Activated naive CD8-positive, alpha-beta T cell (primary cell): ENCODE measurements at regions not wholly inside any gene's neighbourhood (a gene's known extent, or its start where the extent isn't known, plus 50 kb on each side); places are given as distances from the start of the nearest gene placed in this dataset.

Experiments used
- H3K27ac Mint-ChIP-seq: one replicate; pipeline ENCODE4 v1.8.0; 2021; ENCODE audit warnings: mixed read lengths
- H3K27me3 Mint-ChIP-seq: one replicate; pipeline ENCODE4 v1.8.0; 2021; ENCODE audit warnings: mixed read lengths
- H3K36me3 Mint-ChIP-seq: one replicate; pipeline ENCODE4 v1.8.0; 2021; ENCODE audit warnings: mixed read lengths
- H3K4me1 Mint-ChIP-seq: one replicate; pipeline ENCODE4 v1.8.0; 2021; ENCODE audit warnings: low read depth, mixed read lengths
- H3K4me3 Mint-ChIP-seq: one replicate; pipeline ENCODE4 v1.8.0; 2021; ENCODE audit warnings: mild to moderate bottlenecking, mixed read lengths
- H3K9me3 Mint-ChIP-seq: one replicate; pipeline ENCODE4 v1.8.0; 2021; ENCODE audit warnings: low read depth, mixed read lengths

- Mint-ChIP-seq H3K9me3 (peaks cover 4% of the 10 kb centered on the region), H3K27ac (no peak overlapping the region), H3K4me1 (no peaks in the 10 kb centered on the region), H3K4me3 (no peak overlapping the region), H3K27me3 (no peaks in the 10 kb centered on the region), H3K36me3 (no peaks in the 10 kb centered on the region)
These were observed 311.8 kb upstream of the POM121L12 start for GRCh38 chr7:52723606-52724005.

DNA sequence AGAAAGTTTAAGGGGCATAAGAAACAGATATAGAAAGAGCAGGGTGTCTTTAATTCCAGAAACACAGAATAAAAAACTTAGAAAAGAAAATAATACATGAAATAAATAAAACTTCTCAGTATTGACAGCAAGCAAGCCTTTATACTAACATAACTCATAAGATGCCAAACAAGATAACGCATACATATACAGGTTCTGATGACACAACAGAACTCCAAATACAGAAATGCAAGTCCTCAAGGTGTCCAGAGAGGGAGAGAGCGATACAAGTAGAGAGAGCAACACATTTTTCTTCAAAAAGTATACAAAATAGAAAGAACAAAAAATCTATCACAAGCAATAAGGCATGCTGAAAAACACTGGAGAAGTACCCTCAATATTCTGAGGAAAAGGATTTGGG, 314.6 kb upstream of the POM121L12 start:
- peaks cover 4% of the 10 kb centered on the region for H3K9me3 Mint-ChIP-seq
- no peaks in the 10 kb centered on the region for H3K4me1 Mint-ChIP-seq
- no peak overlapping the region for H3K27ac Mint-ChIP-seq
- H3K36me3 Mint-ChIP-seq, result no peaks in the 10 kb centered on the region
- H3K27me3 Mint-ChIP-seq, result no peaks in the 10 kb centered on the region
- no peak overlapping the region for H3K4me3 Mint-ChIP-seq

DNA sequence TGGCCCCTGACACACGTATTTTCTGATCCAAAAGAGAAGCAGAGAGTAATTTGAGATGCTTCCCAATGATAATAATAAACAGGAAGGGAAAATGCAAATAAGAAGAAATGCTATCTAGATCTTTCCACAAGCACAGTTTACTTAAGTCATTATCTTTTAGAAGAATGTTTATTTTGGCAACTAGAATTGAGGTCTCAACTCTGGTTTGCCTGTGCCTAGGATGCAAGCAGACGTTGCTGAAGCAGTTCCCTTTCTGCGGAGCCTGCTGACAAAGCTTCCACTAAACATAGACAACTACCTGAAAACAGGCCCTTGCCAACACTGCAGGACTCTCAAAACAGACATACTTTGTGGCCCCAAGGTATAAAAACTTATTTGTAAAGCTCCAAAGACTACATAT, 315.8 kb upstream of the POM121L12 start:
- Mint-ChIP-seq H3K36me3 (no peaks in the 10 kb centered on the region), H3K27ac (no peak overlapping the region), H3K9me3 (peaks cover 2% of the 10 kb centered on the region), H3K27me3 (no peaks in the 10 kb centered on the region), H3K4me3 (no peak overlapping the region), H3K4me1 (no peaks in the 10 kb centered on the region)

GRCh38 chr7:52715701-52716100, 319.7 kb upstream of the POM121L12 start:
- Mint-ChIP-seq H3K27ac (no peak overlapping the region), H3K4me3 (no peak overlapping the region), H3K36me3 (no peaks in the 10 kb centered on the region), H3K4me1 (no peaks in the 10 kb centered on the region), H3K27me3 (no peaks in the 10 kb centered on the region), H3K9me3 (peaks cover 13% of the 10 kb centered on the region)

DNA sequence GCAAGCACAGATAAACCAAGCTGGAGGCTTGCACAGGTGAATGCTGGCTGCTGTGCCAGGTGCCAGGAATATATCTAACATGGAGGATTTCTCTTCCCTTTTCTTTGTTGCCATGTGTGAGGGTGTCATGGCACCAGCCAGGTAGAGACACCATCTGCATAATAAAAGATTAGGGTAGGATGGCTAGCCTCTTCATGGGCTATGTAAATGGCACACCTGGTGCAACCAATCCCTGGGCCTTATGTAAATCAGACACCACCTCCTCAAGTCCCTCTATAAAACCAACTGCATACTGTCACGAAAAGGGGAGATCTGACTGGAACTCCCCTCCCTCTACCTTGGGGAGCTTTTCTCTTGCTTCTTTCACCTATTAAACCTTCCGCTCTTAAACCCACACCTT, 322.5 kb upstream of the POM121L12 start:
- no peaks in the 10 kb centered on the region for H3K4me1 Mint-ChIP-seq
- peaks cover 14% of the 10 kb centered on the region for H3K9me3 Mint-ChIP-seq
- H3K36me3 Mint-ChIP-seq, result no peaks in the 10 kb centered on the region
- no peak overlapping the region for H3K27ac Mint-ChIP-seq
- no peak overlapping the region for H3K4me3 Mint-ChIP-seq
- H3K27me3 Mint-ChIP-seq, result no peaks in the 10 kb centered on the region

GRCh38 chr7:52711951-52712350, 323.5 kb upstream of the POM121L12 start:
- peaks cover 14% of the 10 kb centered on the region for H3K9me3 Mint-ChIP-seq
- H3K36me3 Mint-ChIP-seq, result no peaks in the 10 kb centered on the region
- H3K27me3 Mint-ChIP-seq, result no peaks in the 10 kb centered on the region
- no peaks in the 10 kb centered on the region for H3K4me1 Mint-ChIP-seq
- no peak overlapping the region for H3K4me3 Mint-ChIP-seq
- H3K27ac Mint-ChIP-seq, result no peak overlapping the region

DNA sequence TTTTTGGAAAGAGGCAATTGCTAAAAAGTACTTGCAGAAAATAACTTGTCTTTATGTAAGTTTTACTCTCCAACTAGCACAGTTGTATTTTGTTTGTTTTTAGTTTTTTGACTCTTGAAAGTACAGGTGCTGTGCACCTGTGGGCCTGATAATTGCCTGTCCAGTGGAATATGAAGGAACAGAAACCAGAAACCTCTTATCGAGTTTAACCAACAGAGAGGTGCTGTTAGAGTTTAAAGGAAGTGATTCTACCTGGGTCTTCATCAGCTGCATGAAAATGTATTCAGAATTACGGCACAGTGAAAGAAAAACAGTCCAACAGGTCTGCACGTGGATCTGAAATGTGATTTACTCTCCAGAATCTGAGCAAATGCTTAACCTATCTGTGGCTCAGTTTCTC, 326.6 kb upstream of the POM121L12 start:
- Mint-ChIP-seq H3K9me3 (peaks cover 14% of the 10 kb centered on the region), H3K27me3 (no peaks in the 10 kb centered on the region), H3K27ac (no peak overlapping the region), H3K4me1 (no peaks in the 10 kb centered on the region), H3K36me3 (no peaks in the 10 kb centered on the region), H3K4me3 (no peak overlapping the region)

- Mint-ChIP-seq H3K27ac (no peak overlapping the region), H3K9me3 (peaks cover 1% of the 10 kb centered on the region), H3K36me3 (no peaks in the 10 kb centered on the region), H3K27me3 (no peaks in the 10 kb centered on the region), H3K4me3 (no peak overlapping the region), H3K4me1 (no peaks in the 10 kb centered on the region)
These were observed 329.7 kb upstream of the POM121L12 start for GRCh38 chr7:52705768-52706167.

DNA sequence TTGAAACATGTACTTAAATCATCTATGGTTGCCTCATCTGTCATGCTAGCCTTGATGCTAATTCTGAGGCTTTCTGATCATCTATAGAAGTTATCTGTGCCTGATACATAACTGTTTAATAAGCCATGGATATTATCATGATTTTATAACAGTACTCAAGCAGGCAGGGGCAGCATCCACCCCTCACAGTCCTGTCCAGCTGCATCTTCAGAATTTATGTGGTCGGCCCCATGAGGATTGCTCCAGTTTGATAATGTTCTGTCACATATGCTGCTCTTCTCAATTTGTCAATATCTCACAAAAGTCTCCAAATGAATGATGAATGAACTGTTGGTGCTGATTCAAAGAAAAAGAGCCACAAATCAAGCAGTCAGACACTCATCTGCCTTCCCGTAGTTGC, 335.1 kb upstream of the POM121L12 start:
- H3K9me3 Mint-ChIP-seq, result no peaks in the 10 kb centered on the region
- H3K36me3 Mint-ChIP-seq, result no peaks in the 10 kb centered on the region
- H3K4me1 Mint-ChIP-seq, result no peaks in the 10 kb centered on the region
- no peak overlapping the region for H3K27ac Mint-ChIP-seq
- no peak overlapping the region for H3K4me3 Mint-ChIP-seq
- H3K27me3 Mint-ChIP-seq, result no peaks in the 10 kb centered on the region

- no peak overlapping the region for H3K27ac Mint-ChIP-seq
- H3K9me3 Mint-ChIP-seq, result no peaks in the 10 kb centered on the region
- H3K4me1 Mint-ChIP-seq, result no peaks in the 10 kb centered on the region
- no peaks in the 10 kb centered on the region for H3K27me3 Mint-ChIP-seq
- H3K4me3 Mint-ChIP-seq, result no peak overlapping the region
- H3K36me3 Mint-ChIP-seq, result no peaks in the 10 kb centered on the region
These were observed 339.3 kb upstream of the POM121L12 start for GRCh38 chr7:52695973-52696595.

DNA sequence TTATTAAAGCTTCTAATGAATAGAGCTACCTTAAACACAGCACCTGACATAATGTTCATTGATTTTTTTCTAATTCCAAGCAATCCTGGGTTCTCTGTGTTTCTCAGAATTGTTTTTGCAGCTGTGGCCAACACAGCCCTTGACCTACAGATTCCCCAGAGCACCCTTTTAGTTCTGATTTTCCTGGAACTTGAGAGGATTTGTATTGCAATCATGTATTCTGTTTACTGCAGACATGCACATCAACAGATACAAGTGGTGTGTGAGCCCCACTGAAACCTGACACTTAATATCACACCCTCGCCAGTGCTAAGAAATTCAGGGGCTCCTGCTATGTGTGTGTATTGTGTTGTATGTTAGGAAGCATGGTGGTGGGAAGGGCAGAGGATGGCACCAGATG, 344.2 kb upstream of the POM121L12 start:
- Mint-ChIP-seq H3K4me1 (no peaks in the 10 kb centered on the region), H3K27me3 (no peaks in the 10 kb centered on the region), H3K27ac (no peak overlapping the region), H3K4me3 (no peak overlapping the region), H3K9me3 (peaks cover 12% of the 10 kb centered on the region), H3K36me3 (no peaks in the 10 kb centered on the region)

GRCh38 chr7:52689912-52690311, 345.5 kb upstream of the POM121L12 start:
- H3K9me3 Mint-ChIP-seq, result peaks cover 12% of the 10 kb centered on the region
- no peak overlapping the region for H3K4me3 Mint-ChIP-seq
- H3K27ac Mint-ChIP-seq, result no peak overlapping the region
- no peaks in the 10 kb centered on the region for H3K4me1 Mint-ChIP-seq
- no peaks in the 10 kb centered on the region for H3K36me3 Mint-ChIP-seq
- H3K27me3 Mint-ChIP-seq, result no peaks in the 10 kb centered on the region

DNA sequence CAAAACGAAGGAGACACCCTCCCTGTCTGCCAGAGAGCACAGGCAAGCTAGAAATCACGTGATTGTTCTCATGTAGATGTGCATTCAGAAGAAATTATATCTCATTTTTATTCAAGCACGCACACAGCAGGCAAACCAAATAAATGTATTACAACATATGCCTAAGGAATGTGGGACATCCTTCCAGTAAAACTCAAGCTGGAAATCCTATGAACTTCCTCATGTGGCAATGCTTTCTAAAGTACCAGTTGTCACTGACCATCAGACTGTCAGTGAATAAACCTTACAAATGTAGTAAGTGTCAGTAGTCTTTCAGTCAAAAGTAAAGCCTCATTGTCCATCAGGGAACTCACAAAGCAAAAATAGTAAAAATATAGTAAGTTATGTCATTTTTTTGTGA, 350.1 kb upstream of the POM121L12 start:
- Mint-ChIP-seq H3K4me1 (no peaks in the 10 kb centered on the region), H3K36me3 (no peaks in the 10 kb centered on the region), H3K9me3 (peaks cover 13% of the 10 kb centered on the region), H3K27me3 (no peaks in the 10 kb centered on the region), H3K4me3 (no peak overlapping the region), H3K27ac (no peak overlapping the region)

GRCh38 chr7:52684388-52684787, 351.0 kb upstream of the POM121L12 start:
- no peaks in the 10 kb centered on the region for H3K27me3 Mint-ChIP-seq
- no peaks in the 10 kb centered on the region for H3K36me3 Mint-ChIP-seq
- no peak overlapping the region for H3K27ac Mint-ChIP-seq
- H3K4me3 Mint-ChIP-seq, result no peak overlapping the region
- peaks cover 13% of the 10 kb centered on the region for H3K9me3 Mint-ChIP-seq
- H3K4me1 Mint-ChIP-seq, result no peaks in the 10 kb centered on the region

- no peaks in the 10 kb centered on the region for H3K36me3 Mint-ChIP-seq
- no peaks in the 10 kb centered on the region for H3K27me3 Mint-ChIP-seq
- no peak overlapping the region for H3K27ac Mint-ChIP-seq
- H3K9me3 Mint-ChIP-seq, result peaks cover 11% of the 10 kb centered on the region
- H3K4me1 Mint-ChIP-seq, result no peaks in the 10 kb centered on the region
- no peak overlapping the region for H3K4me3 Mint-ChIP-seq
These were observed 352.4 kb upstream of the POM121L12 start for GRCh38 chr7:52682993-52683392.

- Mint-ChIP-seq H3K27ac (no peak overlapping the region), H3K36me3 (no peaks in the 10 kb centered on the region), H3K4me3 (no peak overlapping the region), H3K27me3 (no peaks in the 10 kb centered on the region), H3K4me1 (no peaks in the 10 kb centered on the region), H3K9me3 (no peaks in the 10 kb centered on the region)
These were observed 364.7 kb upstream of the POM121L12 start for GRCh38 chr7:52670608-52671225.
